ENCODE measurements at regions not wholly inside any gene's neighbourhood (a gene's known extent, or its start where the extent isn't known, plus 50 kb on each side); places are given as distances from the start of the nearest gene placed in this dataset.

DNA sequence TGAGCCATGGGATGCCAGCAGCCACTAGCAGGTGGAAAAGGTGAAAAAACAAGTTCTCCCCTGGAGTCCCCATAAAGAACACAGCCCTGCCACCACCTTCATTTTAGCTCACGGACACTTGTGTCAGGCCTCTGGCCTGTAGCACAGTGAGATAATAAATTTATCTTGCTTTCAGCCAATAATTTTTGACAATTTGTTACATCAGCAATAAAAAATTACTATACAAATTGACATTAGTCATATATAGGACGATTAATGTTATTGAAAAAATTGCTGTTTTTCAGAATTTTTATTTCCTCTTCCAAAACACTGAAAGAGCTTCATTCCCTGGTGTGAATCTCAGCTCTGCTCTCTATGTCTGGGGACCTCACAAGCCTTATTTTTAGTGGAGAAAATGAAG is 152.9 kb upstream of the ETV3 start:
- TF ChIP-seq, protein P1, sequence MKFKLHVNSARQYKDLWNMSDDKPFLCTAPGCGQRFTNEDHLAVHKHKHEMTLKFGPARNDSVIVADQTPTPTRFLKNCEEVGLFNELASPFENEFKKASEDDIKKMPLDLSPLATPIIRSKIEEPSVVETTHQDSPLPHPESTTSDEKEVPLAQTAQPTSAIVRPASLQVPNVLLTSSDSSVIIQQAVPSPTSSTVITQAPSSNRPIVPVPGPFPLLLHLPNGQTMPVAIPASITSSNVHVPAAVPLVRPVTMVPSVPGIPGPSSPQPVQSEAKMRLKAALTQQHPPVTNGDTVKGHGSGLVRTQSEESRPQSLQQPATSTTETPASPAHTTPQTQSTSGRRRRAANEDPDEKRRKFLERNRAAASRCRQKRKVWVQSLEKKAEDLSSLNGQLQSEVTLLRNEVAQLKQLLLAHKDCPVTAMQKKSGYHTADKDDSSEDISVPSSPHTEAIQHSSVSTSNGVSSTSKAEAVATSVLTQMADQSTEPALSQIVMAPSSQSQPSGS (CRISPR knock-in tag; IDR thresholded peaks at IDR 0.05; ENCODE audit: borderline replicate concordance, low read depth): no peak
- TF ChIP-seq MXD4 (CRISPR knock-in tag; IDR thresholded peaks at IDR 0.05; ENCODE audit: borderline replicate concordance) (no peak), CTCF (IDR thresholded peaks at IDR 0.05) (no peak), IRF2 (CRISPR knock-in tag; IDR thresholded peaks at IDR 0.05; ENCODE audit: borderline replicate concordance, low read depth) (no peak), ZNF121 (CRISPR knock-in tag; IDR thresholded peaks at IDR 0.05) (no peak), TEAD1 (CRISPR knock-in tag; IDR thresholded peaks at IDR 0.05) (no peak), JAZF1 (CRISPR knock-in tag; IDR thresholded peaks at IDR 0.05) (no peak), CREB1 (CRISPR knock-in tag; IDR thresholded peaks at IDR 0.05) (no peak), RELA (CRISPR knock-in tag; IDR thresholded peaks at IDR 0.05; ENCODE audit: borderline replicate concordance) (no peak), ETV6 (CRISPR knock-in tag; IDR thresholded peaks at IDR 0.05) (no peak), NR3C1 (CRISPR knock-in tag; conservative IDR thresholded peaks at IDR 0.05; ENCODE audit: low read depth) (no peak), FOXJ3 (CRISPR knock-in tag; IDR thresholded peaks at IDR 0.05; ENCODE audit: borderline replicate concordance) (no peak), ZNF219 (CRISPR knock-in tag; IDR thresholded peaks at IDR 0.05; ENCODE audit: borderline replicate concordance) (no peak)

Measured in WTC11 (cell line).